ENCODE measurements at regions not wholly inside any gene's neighbourhood (a gene's known extent, or its start where the extent isn't known, plus 50 kb on each side); places are given as distances from the start of the nearest gene placed in this dataset.
"Not testable (repeated sequence)": the region's sequence is repeated elsewhere in the genome, so short reads cannot be mapped to it uniquely, and the experiment has no call there.

- DNase-seq (ENCODE audit: low spot score): peak; percentile 26
These were observed 110.3 kb upstream of the PRSS16 start for GRCh38 chr6:27136978-27137814.

- DNase-seq (ENCODE audit: low spot score): peak; percentile 59
These were observed 109.1 kb upstream of the PRSS16 start for GRCh38 chr6:27138406-27138805.

- peak; percentile 81 for DNase-seq (ENCODE audit: low spot score)
These were observed 108.4 kb upstream of the PRSS16 start for GRCh38 chr6:27138837-27139755.

- peak; percentile 48 for DNase-seq (ENCODE audit: low spot score)
These were observed 107.5 kb upstream of the PRSS16 start for GRCh38 chr6:27139756-27140579.

GRCh38 chr6:27140999-27141528, 106.4 kb upstream of the PRSS16 start:
- no peak for DNase-seq (ENCODE audit: low spot score)

GRCh38 chr6:27141529-27142015, 105.9 kb upstream of the PRSS16 start:
- DNase-seq (ENCODE audit: low spot score): no peak

GRCh38 chr6:27143020-27143388, 104.5 kb upstream of the PRSS16 start:
- DNase-seq (ENCODE audit: low spot score): not testable (repeated sequence)

GRCh38 chr6:27143474-27144026, 104.0 kb upstream of the PRSS16 start:
- no peak for DNase-seq (ENCODE audit: low spot score)

- peak; percentile 29 for DNase-seq (ENCODE audit: low spot score)
These were observed 102.8 kb upstream of the PRSS16 start for GRCh38 chr6:27144740-27145079.

- peak; percentile 80 for DNase-seq (ENCODE audit: low spot score)
These were observed 101.6 kb upstream of the PRSS16 start for GRCh38 chr6:27145731-27146455.

GRCh38 chr6:27146456-27146705, 101.1 kb upstream of the PRSS16 start:
- not testable (repeated sequence) for DNase-seq (ENCODE audit: low spot score)

GRCh38 chr6:27146706-27147505, 100.6 kb upstream of the PRSS16 start:
- peak; percentile 98 for DNase-seq (ENCODE audit: low spot score)

GRCh38 chr6:27148404-27148795, 99.1 kb upstream of the PRSS16 start:
- DNase-seq (ENCODE audit: low spot score): no peak

- DNase-seq (ENCODE audit: low spot score): no peak
These were observed 98.4 kb upstream of the PRSS16 start for GRCh38 chr6:27149150-27149549.

- DNase-seq (ENCODE audit: low spot score): no peak
These were observed 92.8 kb upstream of the PRSS16 start for GRCh38 chr6:27154696-27155095.

GRCh38 chr6:27156874-27157458, 90.5 kb upstream of the PRSS16 start:
- DNase-seq (ENCODE audit: low spot score): no peak

GRCh38 chr6:27157459-27158315, 89.8 kb upstream of the PRSS16 start:
- DNase-seq (ENCODE audit: low spot score): peak; percentile 77

- no peak for DNase-seq (ENCODE audit: low spot score)
These were observed 89.2 kb upstream of the PRSS16 start for GRCh38 chr6:27158316-27158643.

GRCh38 chr6:27159725-27160124, 87.8 kb upstream of the PRSS16 start:
- DNase-seq (ENCODE audit: low spot score): no peak
